Transverse colon (tissue), 4 donors: ENCODE measurements at regions not wholly inside any gene's neighbourhood (a gene's known extent, or its start where the extent isn't known, plus 50 kb on each side); places are given as distances from the start of the nearest gene placed in this dataset.

Source experiments
- POLR2A ChIP-seq: fragments of 450-650 bp; IDR thresholded peaks from one replicate; pipeline ENCODE4 v1.6.1; 2016; ENCODE audit warnings: antibody characterized with exemption, mild to moderate bottlenecking, moderate library complexity
- POLR2AphosphoS5 ChIP-seq, 3 donors: sonication (generic); formaldehyde crosslinking; IDR thresholded peaks; one replicate each; pipeline ENCODE4 v1.6.1; 2016; ENCODE audit warnings: antibody characterized with exemption in 3 of 3
- TF ChIP-seq, protein P1 (sequence below), 5 experiments: fragments of 200-600 bp in 3 of 5; fragments of 450-650 bp in 2 of 5; sonication (generic) in 3 of 5; IDR thresholded peaks; 1 replicate in 2 of 5; 2 replicates in 3 of 5; pipeline ENCODE4 v1.5.1; 2016 to 2017; ENCODE audit warnings: antibody characterized with exemption in 5 of 5, inconsistent platforms in 3 of 5, mild to moderate bottlenecking in 2 of 5, moderate library complexity in 1 of 5

DNA sequence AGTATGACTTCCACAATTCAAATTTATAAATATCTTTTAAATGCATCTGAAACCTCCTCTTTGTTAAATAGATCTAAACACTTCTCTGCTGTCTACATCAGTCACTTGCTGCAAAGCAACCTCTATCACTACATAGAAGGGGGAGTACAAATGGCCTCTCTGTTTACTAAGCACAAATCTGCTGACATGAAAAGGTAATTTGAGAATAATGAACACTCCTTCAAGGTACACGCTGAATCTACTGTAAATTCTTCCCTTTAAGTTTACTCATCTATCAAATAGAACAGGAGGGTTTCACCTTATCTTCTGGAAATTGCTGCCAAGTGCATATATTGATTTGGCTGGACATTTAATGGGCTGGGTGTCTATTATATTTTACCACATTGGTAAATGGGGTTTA lies 879.6 kb downstream of the SUCLG1 start:
- TF ChIP-seq POLR2AphosphoS5 (IDR thresholded peaks at IDR 0.05) (no peak), POLR2A (no peak)
- TF ChIP-seq, protein P1, sequence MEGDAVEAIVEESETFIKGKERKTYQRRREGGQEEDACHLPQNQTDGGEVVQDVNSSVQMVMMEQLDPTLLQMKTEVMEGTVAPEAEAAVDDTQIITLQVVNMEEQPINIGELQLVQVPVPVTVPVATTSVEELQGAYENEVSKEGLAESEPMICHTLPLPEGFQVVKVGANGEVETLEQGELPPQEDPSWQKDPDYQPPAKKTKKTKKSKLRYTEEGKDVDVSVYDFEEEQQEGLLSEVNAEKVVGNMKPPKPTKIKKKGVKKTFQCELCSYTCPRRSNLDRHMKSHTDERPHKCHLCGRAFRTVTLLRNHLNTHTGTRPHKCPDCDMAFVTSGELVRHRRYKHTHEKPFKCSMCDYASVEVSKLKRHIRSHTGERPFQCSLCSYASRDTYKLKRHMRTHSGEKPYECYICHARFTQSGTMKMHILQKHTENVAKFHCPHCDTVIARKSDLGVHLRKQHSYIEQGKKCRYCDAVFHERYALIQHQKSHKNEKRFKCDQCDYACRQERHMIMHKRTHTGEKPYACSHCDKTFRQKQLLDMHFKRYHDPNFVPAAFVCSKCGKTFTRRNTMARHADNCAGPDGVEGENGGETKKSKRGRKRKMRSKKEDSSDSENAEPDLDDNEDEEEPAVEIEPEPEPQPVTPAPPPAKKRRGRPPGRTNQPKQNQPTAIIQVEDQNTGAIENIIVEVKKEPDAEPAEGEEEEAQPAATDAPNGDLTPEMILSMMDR (IDR thresholded peaks at IDR 0.05) = no peak
